OCI-LY7 (cell line): ENCODE measurements at regions not wholly inside any gene's neighbourhood (a gene's known extent, or its start where the extent isn't known, plus 50 kb on each side); places are given as distances from the start of the nearest gene placed in this dataset.

Experiments
- BruUV-seq: library from RNA; stranded (reverse); fragments of 400-500 nt; replicated peaks from 2 replicates; lab custom pipeline; 2021; lab: Mats Ljungman, UMichigan
- CTCF ChIA-PET: fragments of 300-600 bp; sonication (Branson Sonifier 250); formaldehyde crosslinking; loops from one replicate; lab custom pipeline; 2022; ENCODE audit warnings: antibody characterized with exemption; ENCODE audit not compliant: unreplicated experiment; lab: Charles Lee
- POLR2A ChIA-PET: fragments of 300-600 bp; sonication (Branson Sonifier 250); formaldehyde crosslinking; loops from one replicate; lab custom pipeline; 2022; ENCODE audit warnings: antibody characterized with exemption; lab: Charles Lee
- DNase-seq: peaks from one replicate; pipeline ENCODE4 v3.0.0-alpha.2; 2015; ENCODE audit warnings: low spot score
- H2AFZ ChIP-seq: fragments of 200-600 bp; sonication (generic), shearing (Covaris generic); 2 replicates; pipeline ENCODE4 v1.6.1; 2014; ENCODE audit warnings: mild to moderate bottlenecking, antibody characterized with exemption, low read length, moderate library complexity
- H3K27ac ChIP-seq: fragments of 200-600 bp; sonication (generic); 2 replicates; pipeline ENCODE4 v1.5.1; 2014; ENCODE audit warnings: mixed run types, low read depth, mild to moderate bottlenecking, moderate library complexity, low read length, inconsistent platforms; ENCODE audit not compliant: poor library complexity, severe bottlenecking
- H3K36me3 ChIP-seq: fragments of 200-600 bp; sonication (generic); 2 replicates; pipeline ENCODE4 v1.6.1; 2014; ENCODE audit warnings: mild to moderate bottlenecking, antibody characterized with exemption, low read length, moderate library complexity, mixed read lengths; ENCODE audit not compliant: insufficient read depth
- H3K4me1 ChIP-seq: fragments of 200-600 bp; sonication (generic); 2 replicates; pipeline ENCODE4 v1.5.1; 2014; ENCODE audit warnings: mild to moderate bottlenecking, low read length; ENCODE audit not compliant: insufficient read depth, poor library complexity, severe bottlenecking
- H3K4me2 ChIP-seq: fragments of 200-600 bp; sonication (generic); 2 replicates; pipeline ENCODE4 v1.6.1; 2014; ENCODE audit warnings: mild to moderate bottlenecking, low read length
- H3K4me3 ChIP-seq: fragments of 200-600 bp; sonication (generic); 2 replicates; pipeline ENCODE4 v1.5.1; 2014; ENCODE audit warnings: mild to moderate bottlenecking, low read depth, low read length; ENCODE audit not compliant: poor library complexity, severe bottlenecking
- H3K79me2 ChIP-seq: fragments of 200-600 bp; sonication (generic); 2 replicates; pipeline ENCODE4 v1.6.1; 2016; ENCODE audit warnings: low read depth, mild to moderate bottlenecking, low read length, moderate library complexity, mixed read lengths; ENCODE audit not compliant: insufficient read depth
- H3K9me2 ChIP-seq: fragments of 200-600 bp; sonication (generic); 2 replicates; pipeline ENCODE4 v1.6.1; 2016; ENCODE audit warnings: mild to moderate bottlenecking, low read length, mixed read lengths; ENCODE audit not compliant: insufficient read depth
- H3K9me3 ChIP-seq: fragments of 200-600 bp; sonication (generic); 2 replicates; pipeline ENCODE4 v1.6.1; 2014; ENCODE audit warnings: mild to moderate bottlenecking, mixed run types, low read length, mixed read lengths
- H4K20me1 ChIP-seq: fragments of 200-600 bp; sonication (generic); 2 replicates; pipeline ENCODE4 v1.6.1; 2014; ENCODE audit warnings: mild to moderate bottlenecking, antibody characterized with exemption, low read length, moderate library complexity, mixed read lengths; ENCODE audit not compliant: insufficient read depth
- CTCF ChIP-seq: fragments of 200-600 bp; sonication (generic); conservative IDR thresholded peaks from 2 replicates; pipeline ENCODE4 v1.5.1; 2014; ENCODE audit warnings: mild to moderate bottlenecking, antibody characterized with exemption, low read length, moderate library complexity, mixed read lengths
- EZH2phosphoT487 ChIP-seq: fragments of 200-600 bp; sonication (generic); IDR thresholded peaks from 2 replicates; pipeline ENCODE4 v1.6.1; 2018; ENCODE audit warnings: low read depth, borderline replicate concordance, mild to moderate bottlenecking, mixed run types, antibody characterized with exemption, low read length, moderate library complexity, mixed read lengths
- intact Hi-C: fragments of 100-400 bp; cut with micrococcal nuclease; formaldehyde crosslinking; loops from one replicate; pipeline ENCODE4 v1.10.0; 2022; ENCODE audit not compliant: unreplicated experiment

- Histone ChIP-seq H3K9me2 (no peaks in the 10 kb centered on the region), H3K4me1 (no peaks in the 10 kb centered on the region), H3K4me3 (no peak overlapping the region), H3K4me2 (no peak overlapping the region), H3K27ac (no peak overlapping the region), H3K79me2 (no peaks in the 10 kb centered on the region), H2AFZ (no peak overlapping the region), H4K20me1 (no peaks in the 10 kb centered on the region), H3K9me3 (no peaks in the 10 kb centered on the region), H3K36me3 (no peaks in the 10 kb centered on the region)
- TF ChIP-seq CTCF = no peak
- TF ChIP-seq EZH2phosphoT487 = no peak
- no TSS peak for BruUV-seq
- ChIA-PET POLR2A (no interaction called here), CTCF (no interaction called here)
- intact Hi-C loops = no loop called here
- DNase-seq = no peak
These were observed 79.3 kb upstream of the FZD10 start for GRCh38 chr12:130083002-130083401.

GRCh38 chr12:130083734-130084133 lies 78.5 kb upstream of the FZD10 start:
- intact Hi-C loops = no loop called here
- Histone ChIP-seq H3K4me2 (no peak overlapping the region), H4K20me1 (no peaks in the 10 kb centered on the region), H3K9me3 (no peaks in the 10 kb centered on the region), H3K9me2 (no peaks in the 10 kb centered on the region), H2AFZ (no peak overlapping the region), H3K4me3 (no peak overlapping the region), H3K27ac (no peak overlapping the region), H3K36me3 (no peaks in the 10 kb centered on the region), H3K79me2 (no peaks in the 10 kb centered on the region), H3K4me1 (no peaks in the 10 kb centered on the region)
- POLR2A ChIA-PET = no interaction called here
- TF ChIP-seq EZH2phosphoT487 (no peak), CTCF (no peak)
- no TSS peak for BruUV-seq
- CTCF ChIA-PET = no interaction called here
- DNase-seq = no peak

GRCh38 chr12:130084359-130084758 lies 77.9 kb upstream of the FZD10 start:
- POLR2A ChIA-PET = no interaction called here
- TF ChIP-seq CTCF = no peak
- no peak for TF ChIP-seq EZH2phosphoT487
- H3K79me2 ChIP-seq = no peaks in the 10 kb centered on the region
- no peaks in the 10 kb centered on the region for H3K9me3 ChIP-seq
- no peak overlapping the region for H3K27ac ChIP-seq
- H3K4me3 ChIP-seq = no peak overlapping the region
- CTCF ChIA-PET = no interaction called here
- H3K4me2 ChIP-seq = no peak overlapping the region
- H2AFZ ChIP-seq = no peak overlapping the region
- H3K4me1 ChIP-seq = no peaks in the 10 kb centered on the region
- intact Hi-C loops = no loop called here
- no TSS peak for BruUV-seq
- H4K20me1 ChIP-seq = no peaks in the 10 kb centered on the region
- DNase-seq = no peak
- no peaks in the 10 kb centered on the region for H3K9me2 ChIP-seq
- H3K36me3 ChIP-seq = no peaks in the 10 kb centered on the region
